Testis (tissue), 2 donors: ENCODE measurements at regions not wholly inside any gene's neighbourhood (a gene's known extent, or its start where the extent isn't known, plus 50 kb on each side); places are given as distances from the start of the nearest gene placed in this dataset.

Experiments used
- DNase-seq: peaks from one replicate; pipeline ENCODE4 v3.0.0-alpha.2; 2019
- H3K27ac ChIP-seq, 2 donors: fragments of 200-600 bp; sonication (generic); one replicate each; pipeline ENCODE4 v1.5.1; 2019
- H3K27me3 ChIP-seq: fragments of 200-600 bp; sonication (generic); one replicate; pipeline ENCODE4 v1.5.1; 2019
- H3K36me3 ChIP-seq: fragments of 200-600 bp; sonication (generic); one replicate; pipeline ENCODE4 v1.5.1; 2017; ENCODE audit warnings: low read depth; ENCODE audit errors: missing control alignments
- H3K4me1 ChIP-seq: fragments of 200-600 bp; sonication (generic); one replicate; pipeline ENCODE4 v1.5.1; 2019
- H3K4me3 ChIP-seq, 2 donors: fragments of 200-600 bp; sonication (generic); one replicate each; pipeline ENCODE4 v1.5.1; 2017 to 2019
- H3K9me3 ChIP-seq: fragments of 200-600 bp; sonication (generic); one replicate; pipeline ENCODE4 v1.5.1; 2017
- POLR2A ChIP-seq: fragments of 450-650 bp; IDR thresholded peaks from one replicate; pipeline ENCODE4 v1.6.1; 2017; ENCODE audit warnings: antibody characterized with exemption, mild to moderate bottlenecking, moderate library complexity
- WGBS, 2 donors: methylation state at CpG; one replicate each; pipeline ENCODE4 v1.1.5; 2018; 5-methylcytosine and 5-hydroxymethylcytosine counted together
- intact Hi-C: fragments of 100-400 bp; cut with DNase I; formaldehyde crosslinking; loops from one replicate; pipeline ENCODE4 v1.15.1; 2023; ENCODE audit warnings: low total_unique reads
- TF ChIP-seq, protein P1 (sequence below), 3 experiments: fragments of 450-650 bp in 2 of 3; fragments of 200-600 bp in 1 of 3; sonication (generic) in 1 of 3; IDR thresholded peaks; one replicate each; pipeline ENCODE4 v1.5.1; 2016 to 2019; ENCODE audit warnings: antibody characterized with exemption in 3 of 3, mild to moderate bottlenecking in 2 of 3, moderate library complexity in 1 of 3

DNA sequence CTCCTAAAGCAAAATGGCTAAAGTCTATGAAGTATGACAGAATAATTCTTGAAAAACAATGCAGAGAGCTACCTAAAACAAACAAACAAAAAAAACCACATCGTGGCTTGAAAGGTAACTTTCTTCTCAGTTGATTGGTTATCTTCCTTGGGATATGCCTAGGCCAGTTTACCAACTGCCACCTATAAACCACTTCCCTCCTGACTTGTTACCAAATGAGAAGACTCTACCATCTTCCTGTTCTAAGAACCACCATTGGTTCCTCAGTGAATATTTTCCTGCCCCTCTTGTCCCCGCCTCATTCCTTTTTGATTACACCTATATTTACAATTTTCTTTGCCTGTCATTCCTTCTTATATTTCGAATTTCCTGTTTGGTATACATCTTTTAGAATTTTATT, 336.6 kb downstream of the SIPA1L2 start:
- Histone ChIP-seq H3K27me3 (no peaks in the 10 kb centered on the region), H3K36me3 (no peaks in the 10 kb centered on the region), H3K4me3 (no peak overlapping the region), H3K27ac (no peak overlapping the region), H3K4me1 (peaks cover 3% of the 10 kb centered on the region), H3K9me3 (no peaks in the 10 kb centered on the region)
- 85 to 86% methylated on average over 3 of the region's 3 CpGs for WGBS, 2 donors
- TF ChIP-seq POLR2A = no peak
- TF ChIP-seq, protein P1, sequence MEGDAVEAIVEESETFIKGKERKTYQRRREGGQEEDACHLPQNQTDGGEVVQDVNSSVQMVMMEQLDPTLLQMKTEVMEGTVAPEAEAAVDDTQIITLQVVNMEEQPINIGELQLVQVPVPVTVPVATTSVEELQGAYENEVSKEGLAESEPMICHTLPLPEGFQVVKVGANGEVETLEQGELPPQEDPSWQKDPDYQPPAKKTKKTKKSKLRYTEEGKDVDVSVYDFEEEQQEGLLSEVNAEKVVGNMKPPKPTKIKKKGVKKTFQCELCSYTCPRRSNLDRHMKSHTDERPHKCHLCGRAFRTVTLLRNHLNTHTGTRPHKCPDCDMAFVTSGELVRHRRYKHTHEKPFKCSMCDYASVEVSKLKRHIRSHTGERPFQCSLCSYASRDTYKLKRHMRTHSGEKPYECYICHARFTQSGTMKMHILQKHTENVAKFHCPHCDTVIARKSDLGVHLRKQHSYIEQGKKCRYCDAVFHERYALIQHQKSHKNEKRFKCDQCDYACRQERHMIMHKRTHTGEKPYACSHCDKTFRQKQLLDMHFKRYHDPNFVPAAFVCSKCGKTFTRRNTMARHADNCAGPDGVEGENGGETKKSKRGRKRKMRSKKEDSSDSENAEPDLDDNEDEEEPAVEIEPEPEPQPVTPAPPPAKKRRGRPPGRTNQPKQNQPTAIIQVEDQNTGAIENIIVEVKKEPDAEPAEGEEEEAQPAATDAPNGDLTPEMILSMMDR (IDR thresholded peaks at IDR 0.05) = no peak
- intact Hi-C loops = no loop called here
- DNase-seq = no peak

DNA sequence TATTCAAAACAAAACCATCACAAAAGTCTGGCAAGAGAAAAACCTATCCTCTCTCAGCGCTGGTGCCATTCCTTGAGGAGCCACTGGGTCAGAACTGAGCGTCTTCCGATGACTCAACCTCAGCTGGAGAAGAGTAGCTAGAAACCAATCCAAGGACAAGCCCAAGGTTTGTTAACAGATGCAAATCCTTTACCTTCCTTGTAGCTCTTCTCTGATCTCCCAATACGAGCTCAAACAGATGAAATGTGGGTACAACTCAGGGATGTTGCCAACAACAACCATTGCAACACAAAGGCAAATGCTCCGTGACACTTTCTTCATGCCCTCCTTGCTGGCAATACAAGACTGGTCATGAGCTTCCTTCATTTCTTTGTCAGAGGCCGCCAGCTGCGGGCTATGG, 337.1 kb downstream of the SIPA1L2 start:
- no peak for DNase-seq
- intact Hi-C loops = no loop called here
- whole genome bisulfite sequencing, 2 donors = 87 to 93% methylated on average over 7 of the region's 7 CpGs
- Histone ChIP-seq H3K27me3 (no peaks in the 10 kb centered on the region), H3K36me3 (no peaks in the 10 kb centered on the region), H3K9me3 (no peaks in the 10 kb centered on the region), H3K27ac (no peak overlapping the region), H3K4me3 (no peak overlapping the region), H3K4me1 (peaks cover 3% of the 10 kb centered on the region)
- TF ChIP-seq, protein P1 (IDR thresholded peaks at IDR 0.05) = no peak
- TF ChIP-seq POLR2A = no peak

DNA sequence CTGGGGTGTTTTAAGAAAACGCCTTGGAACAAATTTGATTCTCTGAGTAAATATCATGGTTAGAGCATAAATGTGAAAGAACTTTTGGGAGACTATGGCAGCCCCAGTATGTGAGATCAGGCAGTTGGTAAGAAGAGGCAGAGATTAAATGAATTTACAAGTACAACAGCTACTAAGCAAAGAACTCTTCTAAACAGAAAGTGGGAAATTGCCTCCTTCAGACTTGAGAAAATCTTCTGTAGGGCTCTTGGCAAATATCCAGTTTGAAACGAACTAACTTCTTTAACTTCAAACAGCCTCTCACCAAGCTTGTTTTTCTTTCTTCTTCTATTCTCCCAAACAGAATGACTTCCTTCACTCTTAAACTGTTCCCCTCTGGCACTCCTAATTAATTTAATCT, 337.7 kb downstream of the SIPA1L2 start:
- no peak for DNase-seq
- Histone ChIP-seq H3K9me3 (no peaks in the 10 kb centered on the region), H3K27me3 (no peaks in the 10 kb centered on the region), H3K27ac (no peak overlapping the region), H3K4me3 (no peak overlapping the region), H3K36me3 (no peaks in the 10 kb centered on the region), H3K4me1 (peaks cover 3% of the 10 kb centered on the region)
- 39 to 48% methylated on average over 2 of the region's 2 CpGs for WGBS, 2 donors
- TF ChIP-seq, protein P1 (IDR thresholded peaks at IDR 0.05) = no peak
- no peak for TF ChIP-seq POLR2A
- intact Hi-C loops = no loop called here

DNA sequence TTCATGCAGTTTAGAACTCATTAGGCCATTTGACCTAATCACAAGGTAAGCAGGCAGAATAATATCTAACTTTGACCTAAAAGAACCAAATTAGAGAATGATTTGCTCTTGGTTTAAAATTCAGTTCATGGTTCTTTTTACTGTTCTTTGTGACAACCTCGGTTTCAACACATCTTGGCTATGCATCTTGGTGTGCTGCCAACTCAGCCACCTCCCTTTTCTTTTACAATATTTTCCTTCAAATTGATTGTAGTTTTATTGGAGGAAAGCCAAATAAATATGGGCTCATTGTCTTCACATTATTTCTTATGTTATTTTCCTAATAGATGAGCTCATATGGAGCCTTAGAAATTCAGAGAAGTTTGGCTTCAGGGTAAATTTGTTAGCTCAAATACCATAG, 338.3 kb downstream of the SIPA1L2 start:
- no peak for DNase-seq
- 23 to 31% methylated on average over 1 of the region's 1 CpG for WGBS, 2 donors
- intact Hi-C loops = no loop called here

DNA sequence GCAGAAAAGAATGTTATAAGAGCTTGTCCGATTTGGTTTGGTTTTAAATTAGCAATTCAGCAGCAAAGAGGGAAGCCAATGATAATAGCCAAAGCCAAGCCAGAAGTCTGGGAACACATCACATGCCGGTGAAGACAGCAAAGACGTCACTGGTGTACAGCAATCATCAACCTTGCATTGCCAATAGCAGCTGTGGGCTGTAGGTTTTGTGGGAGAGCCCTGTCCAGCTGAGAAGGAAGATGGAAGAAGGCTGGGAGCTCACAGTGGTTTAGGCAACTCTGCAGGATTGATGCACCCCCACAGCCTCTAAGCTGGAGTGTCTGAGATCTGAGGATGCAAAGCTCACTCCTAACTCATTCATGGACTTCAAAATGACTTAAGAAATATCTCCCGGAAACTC, 338.7 kb downstream of the SIPA1L2 start:
- DNase-seq = no peak
- intact Hi-C loops = no loop called here
- 76 to 77% methylated on average over 4 of the region's 4 CpGs for WGBS, 2 donors
- Histone ChIP-seq H3K27me3 (no peaks in the 10 kb centered on the region), H3K27ac (no peak overlapping the region), H3K4me1 (peaks cover 3% of the 10 kb centered on the region), H3K36me3 (no peaks in the 10 kb centered on the region), H3K9me3 (no peaks in the 10 kb centered on the region), H3K4me3 (no peak overlapping the region)
- TF ChIP-seq POLR2A = no peak
- TF ChIP-seq, protein P1 (IDR thresholded peaks at IDR 0.05) = no peak

More for the DNA sequence above, 338.3 kb downstream of the SIPA1L2 start:
- Histone ChIP-seq H3K9me3 (no peaks in the 10 kb centered on the region), H3K27me3 (no peaks in the 10 kb centered on the region), H3K36me3 (no peaks in the 10 kb centered on the region), H3K27ac (no peak overlapping the region), H3K4me1 (peaks cover 3% of the 10 kb centered on the region), H3K4me3 (no peak overlapping the region)
- TF ChIP-seq, protein P1 (IDR thresholded peaks at IDR 0.05) = no peak
- TF ChIP-seq POLR2A = no peak
